Neuron (in vitro differentiated cells): ENCODE measurements at regions not wholly inside any gene's neighbourhood (a gene's known extent, or its start where the extent isn't known, plus 50 kb on each side); places are given as distances from the start of the nearest gene placed in this dataset.

Source experiments
- H2AFZ ChIP-seq: one replicate; pipeline ENCODE4 v1.6.1; 2013; ENCODE audit warnings: low read depth, mild to moderate bottlenecking, inconsistent platforms, low read length, moderate library complexity
- H3K27me3 ChIP-seq: one replicate; pipeline ENCODE4 v1.6.1; 2013; ENCODE audit warnings: low read length; ENCODE audit not compliant: insufficient read depth
- H3K36me3 ChIP-seq: one replicate; pipeline ENCODE4 v1.6.1; 2013; ENCODE audit warnings: low read length; ENCODE audit not compliant: insufficient read depth
- H3K4me1 ChIP-seq: one replicate; pipeline ENCODE4 v1.6.1; 2013; ENCODE audit warnings: low read length; ENCODE audit not compliant: insufficient read depth
- H3K4me3 ChIP-seq: 2 replicates; pipeline ENCODE4 v1.5.1; 2013; ENCODE audit warnings: mild to moderate bottlenecking, low read length, moderate library complexity
- H3K9me3 ChIP-seq: one replicate; pipeline ENCODE4 v1.6.1; 2013; ENCODE audit warnings: low read length

- H3K36me3 ChIP-seq = no peaks in the 10 kb centered on the region
- peaks cover 8% of the 10 kb centered on the region for H3K4me1 ChIP-seq
- no peaks in the 10 kb centered on the region for H3K9me3 ChIP-seq
- H3K27me3 ChIP-seq = no peaks in the 10 kb centered on the region
- no peak overlapping the region for H2AFZ ChIP-seq
- no peak overlapping the region for H3K4me3 ChIP-seq
Observed at GRCh38 chr5:17690473-17690872, 56.2 kb downstream of the TAF11L14 start.

DNA sequence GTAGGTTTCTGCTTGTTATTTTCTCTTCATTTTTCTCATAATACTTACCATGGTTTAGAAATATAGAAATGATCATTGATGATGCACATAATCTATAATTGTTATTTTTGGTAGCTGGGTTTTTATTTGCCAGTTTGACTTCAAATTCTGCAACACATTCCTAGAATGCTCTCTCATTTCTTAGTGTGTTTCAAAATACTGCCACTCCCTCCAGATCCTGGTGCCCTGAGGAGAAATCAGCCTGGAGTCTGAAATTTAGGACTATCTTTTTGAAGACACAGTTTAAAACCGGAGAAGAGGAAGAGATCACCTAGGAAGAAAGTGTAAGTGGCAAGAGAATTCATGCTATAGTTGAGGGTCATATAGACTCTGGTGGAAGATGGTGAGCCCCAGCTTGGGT is 57.5 kb downstream of the TAF11L14 start:
- Histone ChIP-seq H2AFZ (no peak overlapping the region), H3K9me3 (no peaks in the 10 kb centered on the region), H3K4me3 (no peak overlapping the region), H3K27me3 (no peaks in the 10 kb centered on the region), H3K4me1 (peaks cover 8% of the 10 kb centered on the region), H3K36me3 (no peaks in the 10 kb centered on the region)

DNA sequence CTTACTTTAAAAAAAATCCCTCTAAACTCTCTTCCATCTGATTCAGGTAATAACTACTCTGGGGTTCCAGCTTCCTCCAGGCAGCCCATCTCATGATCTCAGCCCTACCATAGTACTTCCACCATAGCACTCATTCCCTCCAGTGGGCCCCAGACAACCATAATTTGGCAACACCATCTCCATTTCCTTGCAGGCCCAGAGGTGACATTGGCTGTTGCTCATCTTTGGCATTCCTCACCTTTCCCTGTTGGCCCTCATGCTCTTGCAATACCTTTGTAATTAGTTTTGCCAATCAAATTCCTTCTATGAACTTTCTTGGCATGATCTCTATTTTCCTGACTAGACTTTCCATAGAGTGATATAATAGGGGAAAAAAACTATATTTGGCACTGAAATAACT is 60.1 kb downstream of the TAF11L14 start:
- no peak overlapping the region for H3K4me3 ChIP-seq
- peaks cover 8% of the 10 kb centered on the region for H3K4me1 ChIP-seq

DNA sequence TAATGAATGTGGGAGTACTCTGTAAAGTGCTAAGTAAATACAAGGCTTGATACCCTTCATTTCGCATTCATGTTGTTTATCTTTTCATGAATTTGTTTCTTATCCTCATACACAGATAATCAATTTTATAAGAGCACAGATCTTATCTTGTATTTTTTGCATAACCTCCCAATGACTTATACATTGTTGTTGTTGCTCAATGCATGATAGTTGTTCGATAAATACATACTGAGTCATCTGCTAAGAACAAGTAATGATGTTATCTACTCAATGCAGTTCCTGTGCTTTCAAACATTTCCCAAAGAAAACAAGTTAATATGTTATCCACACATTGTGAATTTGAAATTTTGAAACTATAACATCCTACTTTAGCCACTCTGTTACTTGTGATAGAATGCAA is 60.7 kb downstream of the TAF11L14 start:
- H3K4me1 ChIP-seq = peaks cover 8% of the 10 kb centered on the region
- H2AFZ ChIP-seq = no peak overlapping the region
- H3K9me3 ChIP-seq = no peaks in the 10 kb centered on the region
- H3K4me3 ChIP-seq = no peak overlapping the region
- no peaks in the 10 kb centered on the region for H3K36me3 ChIP-seq
- no peaks in the 10 kb centered on the region for H3K27me3 ChIP-seq

More for the DNA sequence above, 60.1 kb downstream of the TAF11L14 start:
- Histone ChIP-seq H3K27me3 (no peaks in the 10 kb centered on the region), H3K9me3 (no peaks in the 10 kb centered on the region), H3K36me3 (no peaks in the 10 kb centered on the region), H2AFZ (no peak overlapping the region)

DNA sequence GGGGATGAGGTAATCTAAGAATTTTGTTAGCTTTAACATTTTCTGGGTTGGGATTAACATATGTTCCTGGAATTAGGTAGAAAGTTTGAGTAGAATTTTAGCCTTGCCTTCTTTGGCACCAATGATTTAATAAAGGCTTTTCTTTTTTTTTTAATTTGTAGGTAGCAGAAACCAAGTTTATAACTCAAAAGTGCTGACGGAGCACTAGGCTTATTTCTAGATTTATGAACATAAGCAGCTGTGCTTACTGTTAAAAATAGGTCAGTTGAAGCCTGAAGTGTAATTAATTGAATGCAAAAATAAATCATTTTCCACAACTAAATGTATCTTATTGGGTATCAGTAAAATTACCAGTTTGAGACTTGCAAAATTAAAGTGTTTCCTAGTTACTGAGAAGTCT is 62.4 kb downstream of the TAF11L14 start:
- Histone ChIP-seq H3K4me1 (no peaks in the 10 kb centered on the region), H3K4me3 (no peak overlapping the region), H3K9me3 (no peaks in the 10 kb centered on the region), H3K36me3 (no peaks in the 10 kb centered on the region), H2AFZ (no peak overlapping the region), H3K27me3 (no peaks in the 10 kb centered on the region)

- Histone ChIP-seq H3K9me3 (no peaks in the 10 kb centered on the region), H3K4me3 (no peak overlapping the region), H3K27me3 (no peaks in the 10 kb centered on the region), H3K4me1 (no peaks in the 10 kb centered on the region), H2AFZ (no peak overlapping the region), H3K36me3 (no peaks in the 10 kb centered on the region)
Observed at GRCh38 chr5:17697671-17698070, 63.4 kb downstream of the TAF11L14 start.

DNA sequence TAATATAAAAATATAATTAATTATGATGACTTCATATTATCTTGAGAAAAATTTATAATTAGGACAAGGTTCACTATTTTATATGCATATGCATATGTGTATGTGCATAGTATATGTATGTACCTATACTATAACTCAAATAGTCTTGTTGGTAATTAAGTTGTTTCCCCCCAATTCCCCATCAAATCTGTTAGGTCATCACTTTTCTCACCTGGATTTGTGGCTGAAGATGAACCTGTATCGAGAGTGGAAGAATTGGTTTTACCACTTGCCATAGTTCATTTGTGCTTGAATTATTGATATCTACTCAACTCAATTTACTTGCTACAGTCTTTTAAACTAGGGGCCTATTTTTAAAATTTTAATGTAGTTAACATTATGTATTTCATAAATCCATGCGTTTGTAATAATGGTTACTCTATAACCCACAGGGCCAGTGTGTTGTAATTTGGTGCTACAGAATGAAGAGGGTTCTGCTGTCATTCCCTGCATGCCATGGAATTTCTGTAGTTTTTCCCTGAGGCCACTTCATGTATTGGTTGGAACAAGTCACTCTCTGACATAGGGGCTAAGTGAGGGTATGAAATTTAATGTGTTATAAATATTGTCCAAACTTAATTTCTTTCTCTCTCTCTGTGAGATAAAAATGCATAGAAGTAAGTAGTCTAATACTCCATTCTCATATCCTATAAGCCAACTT is 74.9 kb downstream of the TAF11L14 start:
- H3K4me1 ChIP-seq = no peaks in the 10 kb centered on the region
- H3K27me3 ChIP-seq = no peaks in the 10 kb centered on the region
- H3K9me3 ChIP-seq = no peaks in the 10 kb centered on the region
- no peak overlapping the region for H3K4me3 ChIP-seq
- H2AFZ ChIP-seq = no peak overlapping the region
- H3K36me3 ChIP-seq = no peaks in the 10 kb centered on the region

- no peaks in the 10 kb centered on the region for H3K9me3 ChIP-seq
- no peaks in the 10 kb centered on the region for H3K27me3 ChIP-seq
- no peaks in the 10 kb centered on the region for H3K4me1 ChIP-seq
- H2AFZ ChIP-seq = no peak overlapping the region
- H3K36me3 ChIP-seq = no peaks in the 10 kb centered on the region
- no peak overlapping the region for H3K4me3 ChIP-seq
Observed at GRCh38 chr5:17713301-17713700, 79.0 kb downstream of the TAF11L14 start.

DNA sequence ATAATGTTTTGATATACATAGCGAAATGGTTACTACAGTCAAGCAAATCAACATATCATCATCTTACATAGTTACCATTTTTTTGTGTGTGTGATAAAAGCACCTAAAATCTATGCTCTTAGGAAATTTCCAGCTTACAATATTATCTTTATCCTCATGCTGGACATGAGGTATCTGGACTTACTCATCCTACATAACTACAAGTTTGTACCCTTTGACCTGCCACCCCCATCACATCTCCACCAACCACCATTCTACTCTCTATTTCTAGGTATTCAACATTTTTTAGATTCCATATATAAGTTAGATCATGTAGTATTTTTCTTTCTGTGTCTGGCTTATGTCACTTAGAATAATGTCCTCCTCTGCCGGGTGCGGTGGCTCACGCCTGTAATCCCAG is 79.9 kb downstream of the TAF11L14 start:
- Histone ChIP-seq H3K4me1 (no peaks in the 10 kb centered on the region), H3K27me3 (no peaks in the 10 kb centered on the region), H3K4me3 (no peak overlapping the region), H3K36me3 (no peaks in the 10 kb centered on the region), H3K9me3 (no peaks in the 10 kb centered on the region), H2AFZ (no peak overlapping the region)

DNA sequence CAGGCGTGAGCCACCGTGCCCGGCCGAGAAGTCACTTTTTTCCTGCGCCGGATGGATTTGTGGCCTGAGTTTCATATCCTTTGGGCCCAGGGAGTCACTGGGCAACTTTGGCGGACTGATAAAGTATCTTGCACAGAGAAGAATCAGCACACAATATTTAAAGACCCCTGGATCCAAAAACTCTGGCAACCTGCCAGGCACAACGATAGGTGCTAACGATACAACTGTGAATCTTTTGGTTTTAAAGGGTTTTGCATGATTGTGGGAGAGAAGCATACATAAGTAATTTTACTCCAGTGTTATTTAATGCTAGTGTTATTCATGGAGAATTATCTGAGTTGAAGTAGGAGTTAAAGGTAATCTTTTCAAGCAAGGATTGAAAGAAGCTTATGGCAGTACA is 85.3 kb downstream of the TAF11L14 start:
- Histone ChIP-seq H3K27me3 (no peaks in the 10 kb centered on the region), H3K4me3 (no peak overlapping the region), H3K36me3 (no peaks in the 10 kb centered on the region), H3K4me1 (no peaks in the 10 kb centered on the region), H3K9me3 (peaks cover 1% of the 10 kb centered on the region), H2AFZ (no peak overlapping the region)

DNA sequence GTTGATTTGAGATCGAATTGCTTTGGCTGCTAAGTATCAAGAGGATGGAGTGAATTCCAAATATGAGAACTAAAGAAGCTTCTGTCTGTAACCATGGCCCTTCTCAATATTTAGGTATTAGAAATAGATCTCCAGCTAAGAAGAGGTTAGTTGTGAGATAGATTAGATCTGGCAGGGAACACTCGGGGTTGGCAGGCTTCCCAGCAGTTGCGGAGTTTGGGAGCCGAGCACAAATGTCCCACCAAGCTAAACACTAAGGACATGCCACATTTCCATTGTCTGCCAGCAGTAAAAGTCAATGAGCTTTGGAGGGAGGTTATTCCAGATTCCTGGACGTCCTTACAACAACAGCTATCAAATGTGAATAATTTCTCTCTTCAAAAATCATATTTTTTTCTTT is 85.8 kb downstream of the TAF11L14 start:
- H3K4me3 ChIP-seq = no peak overlapping the region
- no peaks in the 10 kb centered on the region for H3K36me3 ChIP-seq
- H3K27me3 ChIP-seq = no peaks in the 10 kb centered on the region
- no peak overlapping the region for H2AFZ ChIP-seq
- H3K9me3 ChIP-seq = peaks cover 1% of the 10 kb centered on the region
- H3K4me1 ChIP-seq = no peaks in the 10 kb centered on the region

- Histone ChIP-seq H3K9me3 (peaks cover 1% of the 10 kb centered on the region), H3K27me3 (no peaks in the 10 kb centered on the region), H2AFZ (no peak overlapping the region), H3K4me3 (no peak overlapping the region), H3K36me3 (no peaks in the 10 kb centered on the region), H3K4me1 (no peaks in the 10 kb centered on the region)
Observed at GRCh38 chr5:17723876-17724275, 89.6 kb downstream of the TAF11L14 start.

GRCh38 chr5:17727098-17727497 is 92.8 kb downstream of the TAF11L14 start:
- Histone ChIP-seq H3K4me1 (no peaks in the 10 kb centered on the region), H3K4me3 (no peak overlapping the region), H3K9me3 (no peaks in the 10 kb centered on the region), H3K36me3 (no peaks in the 10 kb centered on the region), H2AFZ (no peak overlapping the region), H3K27me3 (no peaks in the 10 kb centered on the region)

DNA sequence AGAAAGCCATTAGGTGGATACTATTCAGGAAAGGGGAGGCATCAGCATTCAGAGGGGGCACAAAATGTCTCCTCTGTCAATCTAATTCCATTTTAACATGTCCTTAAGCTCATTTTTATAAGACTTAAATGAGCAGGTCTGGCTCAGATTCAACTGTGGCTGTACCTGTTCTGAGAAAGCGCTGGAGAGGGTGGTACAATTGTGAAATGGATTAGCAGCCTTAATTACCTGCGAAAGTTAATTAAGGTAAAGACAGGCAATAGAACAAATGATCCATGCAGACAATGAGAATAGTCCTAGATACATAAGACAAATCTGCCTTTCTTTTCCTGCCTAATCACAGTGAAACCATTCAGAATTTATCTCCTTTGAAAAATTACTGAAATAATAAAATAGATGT is 96.2 kb downstream of the TAF11L14 start:
- Histone ChIP-seq H3K4me3 (no peak overlapping the region), H2AFZ (no peak overlapping the region), H3K9me3 (no peaks in the 10 kb centered on the region), H3K4me1 (no peaks in the 10 kb centered on the region), H3K27me3 (no peaks in the 10 kb centered on the region), H3K36me3 (no peaks in the 10 kb centered on the region)
